ENCODE measurements at regions not wholly inside any gene's neighbourhood (a gene's known extent, or its start where the extent isn't known, plus 50 kb on each side); places are given as distances from the start of the nearest gene placed in this dataset.
"Not testable (repeated sequence)": the region's sequence is repeated elsewhere in the genome, so short reads cannot be mapped to it uniquely, and the experiment has no call there.

- H3K27ac ChIP-seq (ENCODE audit: low read depth in 2 of 2, low read length in 1 of 2); H3K4me1 ChIP-seq (ENCODE audit: control insufficient read depth in 2 of 2, insufficient read depth in 2 of 2, low read length in 1 of 2); H3K36me3 ChIP-seq (ENCODE audit: control insufficient read depth in 2 of 2, insufficient read depth in 2 of 2, low read length in 1 of 2); H3K27me3 ChIP-seq (ENCODE audit: control insufficient read depth in 1 of 2, insufficient read depth in 2 of 2, low read length in 2 of 2); H3K9me3 ChIP-seq (ENCODE audit: control insufficient read depth in 2 of 2, insufficient read depth in 1 of 2, low read depth in 1 of 2, low read length in 1 of 2); H3K4me3 ChIP-seq (ENCODE audit: low read depth in 1 of 2, low read length in 2 of 2): not testable (repeated sequence)
- WGBS, 2 donors: 31 to 48% methylated on average over 1 of the region's 2 CpGs
Observed at GRCh38 chr5:34371417-34371816, 284.7 kb upstream of the RAI14 start.

GRCh38 chr5:34371817-34372216 lies 284.3 kb upstream of the RAI14 start:
- H3K4me3 ChIP-seq (ENCODE audit: low read depth in 1 of 2, low read length in 2 of 2); H3K27ac ChIP-seq (ENCODE audit: low read depth in 2 of 2, low read length in 1 of 2); H3K27me3 ChIP-seq (ENCODE audit: control insufficient read depth in 1 of 2, insufficient read depth in 2 of 2, low read length in 2 of 2); H3K4me1 ChIP-seq (ENCODE audit: control insufficient read depth in 2 of 2, insufficient read depth in 2 of 2, low read length in 1 of 2); H3K9me3 ChIP-seq (ENCODE audit: control insufficient read depth in 2 of 2, insufficient read depth in 1 of 2, low read depth in 1 of 2, low read length in 1 of 2); H3K36me3 ChIP-seq (ENCODE audit: control insufficient read depth in 2 of 2, insufficient read depth in 2 of 2, low read length in 1 of 2): not testable (repeated sequence)
- WGBS, 2 donors: 0 to 40% methylated on average over 1 of the region's 1 CpG

- H3K27me3 ChIP-seq (ENCODE audit: control insufficient read depth in 1 of 2, insufficient read depth in 2 of 2, low read length in 2 of 2); H3K9me3 ChIP-seq (ENCODE audit: control insufficient read depth in 2 of 2, insufficient read depth in 1 of 2, low read depth in 1 of 2, low read length in 1 of 2); H3K4me3 ChIP-seq (ENCODE audit: low read depth in 1 of 2, low read length in 2 of 2); H3K4me1 ChIP-seq (ENCODE audit: control insufficient read depth in 2 of 2, insufficient read depth in 2 of 2, low read length in 1 of 2); H3K36me3 ChIP-seq (ENCODE audit: control insufficient read depth in 2 of 2, insufficient read depth in 2 of 2, low read length in 1 of 2); H3K27ac ChIP-seq (ENCODE audit: low read depth in 2 of 2, low read length in 1 of 2): not testable (repeated sequence)
- whole genome bisulfite sequencing, 2 donors: 23 to 51% methylated on average over 4 to 5 of the region's 5 CpGs
Observed at GRCh38 chr5:34372739-34373138, 283.4 kb upstream of the RAI14 start.

GRCh38 chr5:34377651-34378050 lies 278.5 kb upstream of the RAI14 start:
- not testable (repeated sequence) for H3K27me3 ChIP-seq (ENCODE audit: control insufficient read depth in 1 of 2, insufficient read depth in 2 of 2, low read length in 2 of 2); H3K4me3 ChIP-seq (ENCODE audit: low read depth in 1 of 2, low read length in 2 of 2); H3K4me1 ChIP-seq (ENCODE audit: control insufficient read depth in 2 of 2, insufficient read depth in 2 of 2, low read length in 1 of 2); H3K9me3 ChIP-seq (ENCODE audit: control insufficient read depth in 2 of 2, insufficient read depth in 1 of 2, low read depth in 1 of 2, low read length in 1 of 2); H3K27ac ChIP-seq (ENCODE audit: low read depth in 2 of 2, low read length in 1 of 2); H3K36me3 ChIP-seq (ENCODE audit: control insufficient read depth in 2 of 2, insufficient read depth in 2 of 2, low read length in 1 of 2)
- WGBS, 2 donors: 34 to 50% methylated on average over 2 of the region's 2 CpGs

- not testable (repeated sequence) for H3K36me3 ChIP-seq (ENCODE audit: control insufficient read depth in 2 of 2, insufficient read depth in 2 of 2, low read length in 1 of 2); H3K27me3 ChIP-seq (ENCODE audit: control insufficient read depth in 1 of 2, insufficient read depth in 2 of 2, low read length in 2 of 2); H3K9me3 ChIP-seq (ENCODE audit: control insufficient read depth in 2 of 2, insufficient read depth in 1 of 2, low read depth in 1 of 2, low read length in 1 of 2); H3K27ac ChIP-seq (ENCODE audit: low read depth in 2 of 2, low read length in 1 of 2); H3K4me3 ChIP-seq (ENCODE audit: low read depth in 1 of 2, low read length in 2 of 2); H3K4me1 ChIP-seq (ENCODE audit: control insufficient read depth in 2 of 2, insufficient read depth in 2 of 2, low read length in 1 of 2)
- 70 to 82% methylated on average over 2 of the region's 2 CpGs for WGBS, 2 donors
Observed at GRCh38 chr5:34378498-34378897, 277.6 kb upstream of the RAI14 start.

- H3K4me1 ChIP-seq (ENCODE audit: control insufficient read depth in 2 of 2, insufficient read depth in 2 of 2, low read length in 1 of 2); H3K9me3 ChIP-seq (ENCODE audit: control insufficient read depth in 2 of 2, insufficient read depth in 1 of 2, low read depth in 1 of 2, low read length in 1 of 2); H3K27me3 ChIP-seq (ENCODE audit: control insufficient read depth in 1 of 2, insufficient read depth in 2 of 2, low read length in 2 of 2); H3K27ac ChIP-seq (ENCODE audit: low read depth in 2 of 2, low read length in 1 of 2); H3K4me3 ChIP-seq (ENCODE audit: low read depth in 1 of 2, low read length in 2 of 2); H3K36me3 ChIP-seq (ENCODE audit: control insufficient read depth in 2 of 2, insufficient read depth in 2 of 2, low read length in 1 of 2): not testable (repeated sequence)
- 50 to 62% methylated on average over 3 of the region's 3 CpGs for WGBS, 2 donors
Observed at GRCh38 chr5:34388754-34389153, 267.4 kb upstream of the RAI14 start.

GRCh38 chr5:34409373-34409772 lies 246.8 kb upstream of the RAI14 start:
- no peaks in the 10 kb centered on the region for H3K36me3 ChIP-seq (ENCODE audit: control insufficient read depth in 2 of 2, insufficient read depth in 2 of 2, low read length in 1 of 2)
- no peaks in the 10 kb centered on the region for H3K27me3 ChIP-seq (ENCODE audit: control insufficient read depth in 1 of 2, insufficient read depth in 2 of 2, low read length in 2 of 2)
- no peaks in the 10 kb centered on the region for H3K9me3 ChIP-seq (ENCODE audit: control insufficient read depth in 2 of 2, insufficient read depth in 1 of 2, low read depth in 1 of 2, low read length in 1 of 2)
- peaks cover 0 to 3% of the 10 kb centered on the region in 2 donors for H3K4me1 ChIP-seq (ENCODE audit: control insufficient read depth in 2 of 2, insufficient read depth in 2 of 2, low read length in 1 of 2)
- H3K27ac ChIP-seq (ENCODE audit: low read depth in 2 of 2, low read length in 1 of 2): no peak overlapping the region
- no peak overlapping the region for H3K4me3 ChIP-seq (ENCODE audit: low read depth in 1 of 2, low read length in 2 of 2)

GRCh38 chr5:34410411-34411139 lies 245.6 kb upstream of the RAI14 start:
- Histone ChIP-seq H3K9me3 (ENCODE audit: control insufficient read depth in 2 of 2, insufficient read depth in 1 of 2, low read depth in 1 of 2, low read length in 1 of 2) (no peaks in the 10 kb centered on the region), H3K27ac (ENCODE audit: low read depth in 2 of 2, low read length in 1 of 2) (no peak overlapping the region), H3K4me3 (ENCODE audit: low read depth in 1 of 2, low read length in 2 of 2) (no peak overlapping the region), H3K36me3 (ENCODE audit: control insufficient read depth in 2 of 2, insufficient read depth in 2 of 2, low read length in 1 of 2) (no peaks in the 10 kb centered on the region), H3K27me3 (ENCODE audit: control insufficient read depth in 1 of 2, insufficient read depth in 2 of 2, low read length in 2 of 2) (no peaks in the 10 kb centered on the region), H3K4me1 (ENCODE audit: control insufficient read depth in 2 of 2, insufficient read depth in 2 of 2, low read length in 1 of 2) (peaks cover 0 to 3% of the 10 kb centered on the region in 2 donors)
- WGBS, 2 donors: 45 to 58% methylated on average over 2 of the region's 2 CpGs

- no peak overlapping the region for H3K27ac ChIP-seq (ENCODE audit: low read depth in 2 of 2, low read length in 1 of 2)
- H3K36me3 ChIP-seq (ENCODE audit: control insufficient read depth in 2 of 2, insufficient read depth in 2 of 2, low read length in 1 of 2): no peaks in the 10 kb centered on the region
- peaks cover 0 to 3% of the 10 kb centered on the region in 2 donors for H3K4me1 ChIP-seq (ENCODE audit: control insufficient read depth in 2 of 2, insufficient read depth in 2 of 2, low read length in 1 of 2)
- H3K4me3 ChIP-seq (ENCODE audit: low read depth in 1 of 2, low read length in 2 of 2): no peak overlapping the region
- H3K9me3 ChIP-seq (ENCODE audit: control insufficient read depth in 2 of 2, insufficient read depth in 1 of 2, low read depth in 1 of 2, low read length in 1 of 2): no peaks in the 10 kb centered on the region
- no peaks in the 10 kb centered on the region for H3K27me3 ChIP-seq (ENCODE audit: control insufficient read depth in 1 of 2, insufficient read depth in 2 of 2, low read length in 2 of 2)
Observed at GRCh38 chr5:34411470-34412346, 244.4 kb upstream of the RAI14 start.

- Histone ChIP-seq H3K4me1 (ENCODE audit: control insufficient read depth in 2 of 2, insufficient read depth in 2 of 2, low read length in 1 of 2) (peaks cover 0 to 3% of the 10 kb centered on the region in 2 donors), H3K4me3 (ENCODE audit: low read depth in 1 of 2, low read length in 2 of 2) (no peak overlapping the region), H3K27me3 (ENCODE audit: control insufficient read depth in 1 of 2, insufficient read depth in 2 of 2, low read length in 2 of 2) (no peaks in the 10 kb centered on the region), H3K27ac (ENCODE audit: low read depth in 2 of 2, low read length in 1 of 2) (no peak overlapping the region), H3K9me3 (ENCODE audit: control insufficient read depth in 2 of 2, insufficient read depth in 1 of 2, low read depth in 1 of 2, low read length in 1 of 2) (no peaks in the 10 kb centered on the region), H3K36me3 (ENCODE audit: control insufficient read depth in 2 of 2, insufficient read depth in 2 of 2, low read length in 1 of 2) (no peaks in the 10 kb centered on the region)
- WGBS, 2 donors: 64 to 66% methylated on average over 2 of the region's 2 CpGs
Observed at GRCh38 chr5:34412736-34413135, 243.4 kb upstream of the RAI14 start.

All from esophagus (tissue), 2 donors.